NCI-H446 (cell line): ENCODE measurements at regions not wholly inside any gene's neighbourhood (a gene's known extent, or its start where the extent isn't known, plus 50 kb on each side); places are given as distances from the start of the nearest gene placed in this dataset.
A peak's percentile ranks its signal among the peaks of the same experiment; 100 is the strongest.

Source experiments
- DNase-seq, 2 experiments: peaks; one replicate each; lab custom pipeline; 2025; lab: John Stamatoyannopoulos, UW

- no peak for DNase-seq
Observed at GRCh38 chr14:83196236-83196635, 1662.6 kb upstream of the SEL1L start.

DNA sequence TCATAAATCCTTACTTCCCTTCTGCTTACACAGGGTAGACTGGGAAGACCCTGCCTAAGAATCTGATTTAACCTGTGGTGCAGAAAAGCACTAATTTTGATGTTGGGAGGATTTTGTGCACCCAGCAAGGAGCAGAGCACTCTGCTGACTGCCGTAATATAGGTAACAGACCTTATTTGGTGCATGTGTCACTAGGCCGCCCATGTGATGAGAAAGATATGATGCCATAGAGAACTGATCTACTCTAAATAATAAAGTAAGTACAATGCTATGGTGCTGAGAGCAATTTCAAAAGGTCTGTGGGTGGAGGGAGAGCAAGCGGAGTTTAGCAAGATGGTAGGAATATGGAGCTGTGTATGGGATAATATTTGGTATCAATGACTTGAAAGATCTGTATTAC lies 1663.6 kb upstream of the SEL1L start:
- DNase-seq = no peak

GRCh38 chr14:83207550-83207949 lies 1673.9 kb upstream of the SEL1L start:
- no peak for DNase-seq

DNA sequence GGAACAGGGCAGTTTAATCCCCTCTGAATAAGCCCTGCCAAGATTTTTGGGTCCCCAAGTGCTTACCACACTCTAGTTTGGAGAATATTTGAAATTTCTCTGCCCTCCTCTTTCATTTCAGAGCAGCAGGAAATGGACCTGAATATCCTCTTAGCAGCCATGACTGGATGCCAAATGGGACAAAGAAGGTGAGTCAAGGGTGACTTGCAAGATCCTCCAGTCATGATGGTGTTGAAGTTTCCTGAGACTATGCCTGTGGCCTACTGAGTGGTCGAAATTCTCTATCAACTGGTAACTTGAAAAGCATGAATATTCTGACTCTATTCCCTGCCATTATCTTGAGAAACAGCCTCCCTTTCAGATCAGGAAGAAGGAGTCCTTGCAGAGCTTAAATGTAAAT lies 1674.7 kb upstream of the SEL1L start:
- DNase-seq = no peak

GRCh38 chr14:83217492-83217891 lies 1683.8 kb upstream of the SEL1L start:
- DNase-seq = peak in 1 of 2 experiments; percentile 15

GRCh38 chr14:83247924-83248639 lies 1714.4 kb upstream of the SEL1L start:
- DNase-seq = no peak

DNA sequence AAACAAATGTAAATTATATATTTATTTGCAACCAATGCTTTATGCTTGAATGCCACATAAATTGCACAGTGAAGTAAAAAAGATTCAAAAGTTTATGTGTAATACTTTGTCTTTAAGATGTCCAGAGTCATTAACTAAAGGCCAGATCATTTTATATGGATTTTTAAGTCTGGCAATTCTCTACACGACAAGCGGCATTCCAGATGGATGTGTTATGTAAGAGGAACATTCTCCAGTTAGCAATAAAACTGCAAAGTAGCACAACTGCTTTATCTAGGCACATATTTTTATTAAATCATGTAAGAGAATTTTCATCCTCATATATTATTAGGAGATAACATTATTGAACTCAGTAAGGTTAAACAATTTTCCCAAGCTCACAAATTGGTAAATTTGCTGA lies 1717.7 kb upstream of the SEL1L start:
- DNase-seq = no peak

DNA sequence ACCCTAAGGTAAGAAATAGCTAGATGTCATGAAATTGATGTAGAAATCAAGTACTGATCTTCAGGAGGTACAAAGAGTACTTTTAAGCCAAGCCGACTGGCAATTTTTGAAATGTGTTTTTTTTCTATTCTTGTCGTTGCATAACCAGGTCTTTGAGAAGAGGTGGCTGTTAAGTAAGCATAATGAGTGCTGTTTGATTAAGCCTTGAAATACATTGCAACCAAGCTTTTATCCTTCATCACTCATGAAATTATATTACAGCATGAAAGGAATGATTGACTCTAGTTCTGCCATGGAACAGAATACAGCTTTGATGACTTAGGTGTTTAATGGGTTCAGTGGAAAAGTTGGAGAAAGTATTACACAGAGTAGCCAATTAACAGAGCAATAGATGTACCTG lies 1720.2 kb upstream of the SEL1L start:
- no peak for DNase-seq

- DNase-seq = no peak
Observed at GRCh38 chr14:83255015-83255726, 1721.5 kb upstream of the SEL1L start.

DNA sequence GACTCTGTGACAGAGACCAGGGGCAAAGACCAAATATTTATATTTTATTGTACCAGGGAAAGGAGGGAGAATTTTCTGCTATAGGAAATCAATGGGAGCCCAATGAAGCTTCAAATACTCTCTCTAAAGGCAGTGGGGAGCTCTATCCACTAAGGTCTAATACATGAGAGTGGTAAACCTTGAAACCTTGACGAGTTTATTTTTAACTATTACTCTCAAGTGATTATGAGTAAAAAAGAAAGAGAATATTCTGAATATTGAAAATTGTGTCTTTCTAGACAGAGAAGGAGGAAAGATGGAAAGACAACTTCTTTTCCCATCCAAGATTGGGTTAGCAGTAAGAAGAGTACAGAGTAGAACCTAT lies 1722.1 kb upstream of the SEL1L start:
- no peak for DNase-seq

- no peak for DNase-seq
Observed at GRCh38 chr14:83257466-83258439, 1724.1 kb upstream of the SEL1L start.

DNA sequence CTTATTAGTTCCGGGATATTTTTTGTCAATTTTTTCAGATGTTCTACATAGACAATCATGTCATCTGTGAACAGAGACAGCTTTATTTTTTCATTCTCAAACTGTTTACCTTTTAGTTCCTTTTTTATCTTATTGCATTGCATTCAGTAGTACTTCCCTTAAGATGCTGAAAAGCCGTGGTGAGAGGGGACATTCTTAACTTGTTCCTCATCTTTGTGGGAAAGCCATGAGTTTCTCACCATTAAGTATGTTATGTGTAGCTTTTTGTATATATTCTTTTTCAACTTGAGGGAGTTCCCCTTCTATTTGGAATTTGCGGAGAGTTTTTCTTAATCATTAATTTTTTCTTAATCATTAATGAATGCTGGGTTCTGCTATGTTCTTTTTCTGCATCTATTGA lies 1727.1 kb upstream of the SEL1L start:
- no peak for DNase-seq

DNA sequence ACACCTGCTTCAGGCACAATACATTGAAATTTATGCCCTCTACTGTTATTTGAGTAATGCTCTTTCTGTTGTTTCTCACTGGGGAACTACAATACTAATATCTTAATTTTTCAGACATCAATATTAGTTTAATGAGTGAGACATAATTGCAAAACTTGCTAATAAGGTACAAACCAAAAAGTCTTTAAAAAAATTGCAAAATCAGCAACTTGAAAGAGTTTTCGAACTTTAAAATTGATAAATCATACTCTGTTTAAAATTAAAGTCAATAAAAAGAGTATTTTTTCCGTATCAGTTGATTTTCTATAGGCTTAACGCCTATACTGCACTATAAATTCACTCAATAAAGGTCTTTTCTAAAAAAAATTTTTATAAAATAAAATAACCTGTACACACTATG lies 1735.9 kb upstream of the SEL1L start:
- no peak for DNase-seq

GRCh38 chr14:83271663-83272062 lies 1738.0 kb upstream of the SEL1L start:
- no peak for DNase-seq

GRCh38 chr14:83280719-83281118 lies 1747.1 kb upstream of the SEL1L start:
- DNase-seq = no peak

DNA sequence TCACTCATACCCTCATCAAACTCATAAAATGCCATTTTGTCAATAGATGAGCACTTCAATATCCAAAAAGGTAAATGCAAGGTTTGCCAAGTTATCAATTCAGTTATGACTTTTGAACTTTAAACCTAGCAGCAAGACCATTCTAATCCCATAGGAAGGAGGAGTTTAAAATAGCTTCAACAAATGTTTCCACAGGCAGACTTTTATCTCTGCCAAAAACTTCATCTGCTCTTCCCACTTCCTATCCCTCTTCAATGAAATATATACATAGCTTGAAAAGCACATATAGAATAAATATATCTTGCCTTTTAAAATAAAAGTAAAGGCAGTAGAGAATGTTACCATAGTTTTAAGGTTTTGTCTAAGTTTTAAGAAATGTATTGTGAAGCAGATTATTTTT lies 1749.1 kb upstream of the SEL1L start:
- DNase-seq = no peak

- no peak for DNase-seq
Observed at GRCh38 chr14:83287300-83287699, 1753.6 kb upstream of the SEL1L start.

DNA sequence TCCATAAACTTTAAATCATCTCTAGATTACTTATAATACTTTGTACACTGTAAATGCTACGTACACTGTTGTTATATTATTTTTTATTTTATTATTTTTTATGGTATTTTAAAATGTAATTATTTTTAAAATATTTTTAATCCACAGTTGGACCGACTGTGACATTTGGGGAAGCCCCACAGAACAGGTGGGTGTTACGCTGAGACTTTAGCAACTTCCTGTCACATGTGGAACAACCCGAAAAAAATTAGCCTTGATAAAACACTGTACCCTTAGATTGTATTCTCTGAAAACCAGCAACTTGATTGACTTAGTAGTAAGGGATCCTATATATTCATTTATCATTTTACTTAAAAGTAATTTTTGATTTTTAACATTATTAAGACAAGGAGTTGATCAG lies 1755.7 kb upstream of the SEL1L start:
- no peak for DNase-seq

- no peak for DNase-seq
Observed at GRCh38 chr14:83289896-83290295, 1756.2 kb upstream of the SEL1L start.

GRCh38 chr14:83290447-83290846 lies 1756.8 kb upstream of the SEL1L start:
- DNase-seq = no peak

DNA sequence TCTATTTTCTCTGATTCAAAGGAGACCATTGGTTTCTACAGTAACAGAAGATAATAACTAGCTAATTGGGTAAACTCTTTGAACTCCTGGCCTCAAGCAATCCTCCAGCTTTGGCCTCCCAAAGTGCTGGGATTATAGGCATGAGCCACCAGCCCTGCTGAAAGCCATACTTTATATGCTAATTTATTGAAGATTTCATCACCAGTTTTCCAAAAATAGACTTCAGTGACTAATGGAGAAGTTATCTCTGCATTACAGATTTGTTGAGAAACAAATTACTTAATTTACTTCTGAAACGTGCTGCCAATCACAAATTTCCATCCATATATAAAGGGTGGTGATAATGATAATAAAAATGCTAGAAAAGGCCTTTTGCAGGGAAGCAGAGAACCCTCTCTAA lies 1758.1 kb upstream of the SEL1L start:
- DNase-seq = no peak

DNA sequence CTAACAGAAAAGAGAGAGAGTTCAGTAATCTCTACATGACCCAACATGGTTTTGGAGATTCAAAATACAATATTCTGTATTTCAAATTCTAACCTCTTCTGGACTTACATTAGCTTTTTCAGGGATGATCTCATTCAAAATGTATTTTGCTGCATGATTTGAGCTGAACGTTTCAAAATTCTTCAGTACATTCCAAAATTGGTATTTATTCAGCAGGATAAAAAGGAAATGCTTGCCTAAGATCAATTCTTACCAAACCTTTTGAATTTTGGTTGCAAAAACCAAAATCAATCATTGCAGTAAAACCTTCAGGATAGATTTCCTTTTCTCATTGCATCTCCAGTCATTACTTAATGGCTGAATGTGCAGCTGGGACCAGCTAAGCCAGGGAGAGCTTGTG lies 1761.3 kb upstream of the SEL1L start:
- no peak for DNase-seq

DNA sequence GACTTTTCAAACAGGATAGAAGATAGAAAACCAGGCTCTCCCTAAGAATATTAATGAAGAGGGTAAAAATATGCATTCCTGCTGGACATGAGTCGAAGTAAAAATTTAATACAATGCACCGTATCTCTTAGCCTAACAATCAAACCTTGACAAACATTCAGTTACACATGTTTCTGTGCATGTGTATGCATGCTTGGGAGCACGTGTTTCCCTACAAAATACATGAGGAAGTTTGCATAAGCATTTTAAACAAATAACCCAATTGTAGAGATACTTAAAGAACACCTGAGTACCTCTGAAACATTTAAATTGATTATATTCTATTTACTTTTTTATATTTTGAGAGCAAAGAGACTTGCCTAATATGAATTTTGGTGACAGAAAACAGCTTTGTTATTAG lies 1763.7 kb upstream of the SEL1L start:
- DNase-seq = no peak
